ENCODE measurements at regions not wholly inside any gene's neighbourhood (a gene's known extent, or its start where the extent isn't known, plus 50 kb on each side); places are given as distances from the start of the nearest gene placed in this dataset.

GRCh38 chr4:128388796-128389195 lies 101.2 kb upstream of the PGRMC2 start:
- no peak for DNase-seq
- peak overlapping the region; percentile 90 to 92 (median 91) for H3K27ac ChIP-seq
- H3K36me3 ChIP-seq = no peaks in the 10 kb centered on the region
- TF ChIP-seq, protein P1, sequence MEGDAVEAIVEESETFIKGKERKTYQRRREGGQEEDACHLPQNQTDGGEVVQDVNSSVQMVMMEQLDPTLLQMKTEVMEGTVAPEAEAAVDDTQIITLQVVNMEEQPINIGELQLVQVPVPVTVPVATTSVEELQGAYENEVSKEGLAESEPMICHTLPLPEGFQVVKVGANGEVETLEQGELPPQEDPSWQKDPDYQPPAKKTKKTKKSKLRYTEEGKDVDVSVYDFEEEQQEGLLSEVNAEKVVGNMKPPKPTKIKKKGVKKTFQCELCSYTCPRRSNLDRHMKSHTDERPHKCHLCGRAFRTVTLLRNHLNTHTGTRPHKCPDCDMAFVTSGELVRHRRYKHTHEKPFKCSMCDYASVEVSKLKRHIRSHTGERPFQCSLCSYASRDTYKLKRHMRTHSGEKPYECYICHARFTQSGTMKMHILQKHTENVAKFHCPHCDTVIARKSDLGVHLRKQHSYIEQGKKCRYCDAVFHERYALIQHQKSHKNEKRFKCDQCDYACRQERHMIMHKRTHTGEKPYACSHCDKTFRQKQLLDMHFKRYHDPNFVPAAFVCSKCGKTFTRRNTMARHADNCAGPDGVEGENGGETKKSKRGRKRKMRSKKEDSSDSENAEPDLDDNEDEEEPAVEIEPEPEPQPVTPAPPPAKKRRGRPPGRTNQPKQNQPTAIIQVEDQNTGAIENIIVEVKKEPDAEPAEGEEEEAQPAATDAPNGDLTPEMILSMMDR (IDR thresholded peaks at IDR 0.05 in 4 of 5, conservative IDR thresholded peaks at IDR 0.05 in 1 of 5) = no peak
- no peak for TF ChIP-seq POLR2A (IDR thresholded peaks at IDR 0.05)
- no peaks in the 10 kb centered on the region for H3K9me3 ChIP-seq
- no peaks in the 10 kb centered on the region for H3K27me3 ChIP-seq
- no peak for ATAC-seq
- no peak overlapping the region for H3K4me3 ChIP-seq
- intact Hi-C loops (cut with DNase I; ENCODE audit: low total_unique reads) = loop anchor here (5.0 to 10.0 kb wide), 3 partner anchors 166 to 476 kb away; no protein-coding TSS in a partner anchor
- peaks cover 42 to 61% of the 10 kb centered on the region in 2 donors for H3K4me1 ChIP-seq
- in situ Hi-C loops (cut with MboI; ENCODE audit: low sequenced_read_pairs in 4 of 4) = no loop called here

GRCh38 chr4:128388352-128388630 lies 100.7 kb upstream of the PGRMC2 start:
- peaks cover 37 to 56% of the 10 kb centered on the region in 2 donors for H3K4me1 ChIP-seq
- H3K4me3 ChIP-seq = no peak overlapping the region
- in situ Hi-C loops (cut with MboI; ENCODE audit: low sequenced_read_pairs in 4 of 4) (no loop called here), intact Hi-C loops (cut with DNase I; ENCODE audit: low total_unique reads) (loop anchor here (5.0 to 10.0 kb wide), 3 partner anchors 167 to 477 kb away; no protein-coding TSS in a partner anchor)
- H3K27ac ChIP-seq = peak overlapping the region; percentile 90 to 92 (median 91)
- H3K36me3 ChIP-seq = no peaks in the 10 kb centered on the region
- no peak for ATAC-seq
- no peaks in the 10 kb centered on the region for H3K9me3 ChIP-seq
- peak in 1 of 2 donors; percentile 41 for DNase-seq
- H3K27me3 ChIP-seq = no peaks in the 10 kb centered on the region
- no peak for TF ChIP-seq POLR2A (IDR thresholded peaks at IDR 0.05)
- TF ChIP-seq, protein P1 (IDR thresholded peaks at IDR 0.05 in 4 of 5, conservative IDR thresholded peaks at IDR 0.05 in 1 of 5) = no peak

DNA sequence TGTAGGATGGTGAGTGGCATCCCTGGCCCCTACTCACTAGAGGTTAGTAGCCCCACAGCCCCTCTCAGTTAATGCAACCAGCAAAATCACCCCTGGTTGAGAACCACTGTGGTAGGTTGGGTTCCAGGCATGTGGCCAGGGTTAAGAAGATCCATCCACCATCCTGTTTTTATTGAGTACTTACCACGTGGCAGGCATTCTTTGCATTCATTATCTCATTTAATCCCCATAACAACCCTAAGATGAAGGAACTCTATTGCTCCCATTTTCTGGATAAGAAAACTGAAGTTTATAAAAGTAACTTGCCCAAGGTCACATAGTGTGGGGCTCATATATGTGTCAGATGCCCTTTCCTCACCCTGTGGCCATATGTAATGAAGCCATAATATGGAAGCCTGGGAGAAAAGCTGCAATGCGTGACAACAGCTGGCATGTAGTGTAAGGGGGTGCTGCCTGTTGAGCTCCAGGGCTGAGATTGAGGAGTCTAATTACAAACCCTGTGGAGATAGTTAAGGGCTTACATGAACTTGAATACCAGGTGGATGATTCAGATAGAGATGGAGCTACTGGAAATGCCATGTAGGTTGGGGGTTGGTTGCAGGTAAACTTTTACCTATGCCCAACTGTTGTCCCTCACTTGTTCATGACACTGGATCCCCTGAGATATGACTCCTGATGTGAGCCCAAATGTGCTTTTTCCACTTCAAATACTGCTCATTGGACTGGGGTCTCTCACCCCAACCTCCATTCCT lies 100.2 kb upstream of the PGRMC2 start:
- H3K36me3 ChIP-seq = no peaks in the 10 kb centered on the region
- H3K4me3 ChIP-seq = peak overlapping the region in 1 of 4 donors; percentile 35
- H3K27ac ChIP-seq = peak overlapping the region; percentile 90 to 92 (median 91)
- peaks cover 33 to 51% of the 10 kb centered on the region in 2 donors for H3K4me1 ChIP-seq
- ATAC-seq (no peak), DNase-seq (no peak)
- intact Hi-C loops (cut with DNase I; ENCODE audit: low total_unique reads) (loop anchor here (2.0 to 10.0 kb wide), 6 partner anchors 17 to 477 kb away; no protein-coding TSS in a partner anchor), in situ Hi-C loops (cut with MboI; ENCODE audit: low sequenced_read_pairs in 4 of 4) (no loop called here)
- TF ChIP-seq POLR2A (IDR thresholded peaks at IDR 0.05) = no peak
- TF ChIP-seq, protein P1 (IDR thresholded peaks at IDR 0.05 in 4 of 5, conservative IDR thresholded peaks at IDR 0.05 in 1 of 5) = no peak
- no peaks in the 10 kb centered on the region for H3K27me3 ChIP-seq
- H3K9me3 ChIP-seq = no peaks in the 10 kb centered on the region

DNA sequence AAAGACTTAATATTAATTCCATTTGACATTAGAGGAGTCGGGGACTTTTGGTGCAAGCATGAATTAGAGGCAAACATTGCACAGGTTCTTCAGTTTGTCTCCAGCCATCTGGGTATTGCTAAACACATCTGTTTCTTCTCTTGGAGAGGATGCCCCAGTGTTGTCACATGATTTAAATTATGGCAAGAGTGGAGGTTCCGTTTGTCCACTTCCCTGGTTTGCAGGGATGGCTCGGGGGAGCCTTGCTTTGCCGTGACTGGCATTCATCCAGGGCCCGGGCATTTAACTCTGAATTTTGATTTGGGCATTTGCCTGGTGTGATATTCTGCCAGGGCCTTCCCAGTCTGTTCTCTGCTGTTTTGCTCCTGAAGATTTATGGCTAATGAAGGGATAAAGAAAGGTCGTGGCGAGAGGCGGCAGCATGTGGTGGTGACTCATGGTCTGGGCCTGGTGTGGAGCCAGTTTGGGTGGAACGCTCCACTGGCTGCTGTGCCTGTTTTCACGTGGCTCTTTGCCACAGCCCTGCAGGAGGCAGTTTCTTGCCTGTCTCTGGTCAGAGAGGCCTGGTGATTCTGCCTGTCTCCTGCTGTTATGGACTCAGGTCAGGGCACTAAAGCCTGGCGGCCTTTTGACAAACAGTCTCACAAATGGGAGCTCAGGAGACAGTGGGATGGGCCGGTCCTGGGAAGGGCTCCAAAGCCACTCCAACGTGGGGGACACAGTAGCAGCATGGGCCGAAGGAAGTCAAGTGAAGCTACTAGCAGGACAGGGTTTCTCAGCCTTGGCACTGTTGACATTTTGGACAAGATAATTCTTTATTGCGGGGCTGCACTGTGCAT lies 99.4 kb upstream of the PGRMC2 start:
- no peaks in the 10 kb centered on the region for H3K27me3 ChIP-seq
- DNase-seq (peak; percentile 93 to 97), ATAC-seq (peak; percentile 92)
- H3K27ac ChIP-seq = peak overlapping the region; percentile 90 to 92 (median 91)
- peak overlapping the region; percentile 11 to 35 (median 32) for H3K4me3 ChIP-seq
- H3K9me3 ChIP-seq = no peaks in the 10 kb centered on the region
- intact Hi-C loops (cut with DNase I; ENCODE audit: low total_unique reads) (loop anchor here (2.0 to 10.0 kb wide), 6 partner anchors 16 to 478 kb away; no protein-coding TSS in a partner anchor), in situ Hi-C loops (cut with MboI; ENCODE audit: low sequenced_read_pairs in 4 of 4) (no loop called here)
- H3K36me3 ChIP-seq = no peaks in the 10 kb centered on the region
- TF ChIP-seq, protein P1 (IDR thresholded peaks at IDR 0.05 in 4 of 5, conservative IDR thresholded peaks at IDR 0.05 in 1 of 5) = no peak
- no peak for TF ChIP-seq POLR2A (IDR thresholded peaks at IDR 0.05)
- H3K4me1 ChIP-seq = peaks cover 32 to 46% of the 10 kb centered on the region in 2 donors

Data from gastrocnemius medialis (tissue), 4 donors.